HG03175 (cell line): ENCODE measurements at regions not wholly inside any gene's neighbourhood (a gene's known extent, or its start where the extent isn't known, plus 50 kb on each side); places are given as distances from the start of the nearest gene placed in this dataset.

Experiments used
- ATAC-seq: cut with Tn5 transposase; IDR thresholded peaks from one replicate; pipeline ENCODE4 v1.9.1; 2021; ENCODE audit warnings: mild to moderate bottlenecking, moderate library complexity; ENCODE audit not compliant: unreplicated experiment

DNA sequence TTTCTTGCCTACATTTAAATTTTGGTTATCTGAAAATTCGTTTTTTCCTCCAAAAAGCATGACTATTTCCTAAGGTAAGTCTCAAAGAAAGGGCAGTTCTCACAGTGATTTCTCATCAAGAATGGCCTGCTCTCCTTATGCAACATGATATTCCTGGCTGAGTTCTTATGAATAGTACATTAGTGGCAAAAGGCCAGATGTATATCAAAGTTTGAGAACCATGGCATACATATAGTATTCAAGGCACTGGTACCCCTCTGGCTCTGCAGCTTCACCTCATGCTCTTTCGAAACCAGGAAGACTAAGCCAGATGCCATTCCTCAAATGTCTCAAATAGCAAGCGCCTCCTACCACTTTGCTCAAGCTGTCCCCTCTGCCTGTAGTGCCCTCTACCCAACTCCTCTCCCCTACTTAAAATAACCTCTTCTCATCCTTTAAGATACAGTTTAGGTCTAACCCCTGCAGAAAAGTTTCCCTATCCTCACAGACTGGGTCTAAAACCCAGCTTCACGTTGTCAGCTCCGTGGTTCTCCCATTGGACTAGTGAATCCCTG is 280.3 kb downstream of the HACE1 start:
- ATAC-seq = no peak

DNA sequence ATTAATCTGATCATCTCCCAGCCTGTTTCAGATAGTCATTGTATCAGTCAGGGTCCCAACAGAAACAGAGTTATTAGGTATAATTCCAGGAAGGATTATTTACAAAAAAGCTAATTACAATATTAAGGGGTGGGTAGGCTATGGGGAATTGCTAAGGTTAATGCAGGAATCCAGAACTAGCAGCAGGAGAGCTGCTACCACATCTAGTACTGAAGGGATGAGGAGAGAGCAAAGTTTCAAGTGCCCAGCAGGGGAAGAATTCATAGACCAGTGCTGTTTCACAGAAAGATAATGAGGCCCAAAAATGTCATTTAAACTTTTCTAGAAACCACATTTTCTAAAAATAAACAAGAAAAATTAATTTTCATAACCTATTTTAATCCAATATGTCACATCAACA is 284.2 kb downstream of the HACE1 start:
- no peak for ATAC-seq

DNA sequence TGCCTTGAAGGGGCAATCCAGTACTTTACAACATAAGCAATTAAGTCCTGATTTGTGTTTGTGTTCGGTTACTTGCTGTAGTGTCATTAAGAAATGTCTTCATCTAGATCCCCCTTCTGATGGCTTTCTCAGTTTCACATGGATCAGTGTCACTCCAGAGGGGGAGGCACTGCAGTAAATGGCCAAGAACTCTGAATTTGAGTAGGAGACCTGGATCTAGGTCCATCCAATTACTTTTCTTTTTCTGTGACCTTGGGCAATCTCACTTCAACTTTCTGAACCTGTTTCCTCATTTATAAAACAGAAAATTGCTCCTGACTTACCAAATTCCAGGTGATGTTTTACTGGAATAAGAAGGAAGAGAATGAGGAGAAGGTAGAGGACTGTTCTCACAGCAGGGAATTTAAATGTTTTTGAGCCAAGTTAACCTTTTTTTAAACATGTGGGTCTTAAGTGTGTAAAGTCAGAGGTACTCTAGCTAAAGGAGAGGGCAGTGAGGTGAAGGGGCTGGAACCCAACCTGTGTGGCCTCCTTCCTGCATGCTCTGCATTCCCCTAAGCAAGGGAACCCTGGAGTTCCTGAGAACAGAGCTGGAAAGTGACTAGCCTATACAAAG is 285.5 kb downstream of the HACE1 start:
- ATAC-seq = no peak

DNA sequence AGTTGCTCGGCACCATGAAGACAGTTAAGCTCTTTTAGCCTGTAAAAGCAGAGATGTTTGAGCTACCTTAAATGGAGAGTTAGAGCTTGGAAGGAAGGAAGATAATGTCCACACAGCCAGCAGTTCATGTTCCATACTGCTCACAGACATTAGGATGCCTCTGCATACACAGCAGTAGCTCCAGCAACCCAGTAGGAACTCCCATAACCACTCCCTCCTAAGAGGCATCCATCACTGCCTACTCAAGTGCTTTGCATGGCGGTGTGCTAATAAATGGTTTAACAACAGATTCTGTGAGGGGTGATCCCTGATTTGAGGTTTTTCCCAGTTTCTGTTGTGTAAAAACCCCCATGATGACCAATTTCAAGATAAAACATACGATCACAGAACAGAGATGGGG is 286.4 kb downstream of the HACE1 start:
- ATAC-seq = no peak

DNA sequence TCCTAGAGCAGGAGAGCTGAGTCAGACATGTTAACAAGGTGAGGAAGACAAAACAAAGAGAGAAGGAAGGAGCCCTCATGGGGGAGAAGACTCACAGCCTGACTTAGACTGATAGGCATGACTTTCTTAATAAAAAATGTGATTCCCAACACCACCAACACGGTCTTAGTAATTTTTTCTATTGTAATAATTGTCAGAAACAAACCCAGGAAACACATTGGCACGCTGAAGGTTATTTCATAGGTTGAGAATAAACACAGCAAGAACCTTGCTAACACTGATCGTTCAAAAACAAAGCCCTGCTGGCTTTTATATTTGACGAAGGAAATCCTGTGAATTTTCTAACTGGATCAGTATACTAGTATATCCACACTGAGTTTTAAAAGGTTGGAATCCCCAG is 286.8 kb downstream of the HACE1 start:
- no peak for ATAC-seq

DNA sequence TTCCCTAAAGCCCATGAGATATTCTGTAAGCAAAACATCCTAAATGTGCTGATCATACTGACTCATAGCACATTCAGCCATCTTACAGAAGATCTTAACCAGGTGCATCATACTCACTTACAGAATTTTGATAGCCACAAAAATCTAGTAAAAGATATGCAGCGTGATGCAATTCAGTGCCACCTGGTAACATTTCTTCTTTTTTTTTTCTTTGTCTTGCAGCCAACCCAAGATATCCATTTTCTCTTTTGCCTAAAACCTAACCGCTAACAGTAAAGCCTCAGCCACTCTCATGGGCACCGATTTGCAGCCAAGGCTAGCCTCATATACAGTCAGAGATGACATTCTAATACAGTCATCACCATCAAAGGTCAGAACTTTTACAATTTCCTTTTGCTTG is 293.3 kb downstream of the HACE1 start:
- ATAC-seq = no peak

DNA sequence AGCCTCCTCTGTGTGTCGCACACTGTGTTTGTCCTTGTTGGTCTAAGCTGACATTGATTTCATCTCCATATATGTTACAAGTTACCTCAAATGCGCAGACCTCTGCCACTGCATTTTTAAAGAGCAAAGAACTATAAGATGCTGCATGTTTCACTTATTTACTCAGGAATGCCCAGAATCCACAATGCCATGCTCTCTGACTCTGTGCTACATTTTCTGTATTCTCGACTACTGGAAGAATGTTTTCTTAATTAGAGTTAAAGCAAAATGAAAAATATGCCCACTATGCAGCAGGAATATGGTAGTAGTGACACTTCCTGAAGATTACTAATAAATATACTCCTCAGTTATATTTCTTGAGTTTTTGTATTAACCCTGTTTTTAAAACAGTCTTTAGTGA is 296.4 kb downstream of the HACE1 start:
- ATAC-seq = no peak

DNA sequence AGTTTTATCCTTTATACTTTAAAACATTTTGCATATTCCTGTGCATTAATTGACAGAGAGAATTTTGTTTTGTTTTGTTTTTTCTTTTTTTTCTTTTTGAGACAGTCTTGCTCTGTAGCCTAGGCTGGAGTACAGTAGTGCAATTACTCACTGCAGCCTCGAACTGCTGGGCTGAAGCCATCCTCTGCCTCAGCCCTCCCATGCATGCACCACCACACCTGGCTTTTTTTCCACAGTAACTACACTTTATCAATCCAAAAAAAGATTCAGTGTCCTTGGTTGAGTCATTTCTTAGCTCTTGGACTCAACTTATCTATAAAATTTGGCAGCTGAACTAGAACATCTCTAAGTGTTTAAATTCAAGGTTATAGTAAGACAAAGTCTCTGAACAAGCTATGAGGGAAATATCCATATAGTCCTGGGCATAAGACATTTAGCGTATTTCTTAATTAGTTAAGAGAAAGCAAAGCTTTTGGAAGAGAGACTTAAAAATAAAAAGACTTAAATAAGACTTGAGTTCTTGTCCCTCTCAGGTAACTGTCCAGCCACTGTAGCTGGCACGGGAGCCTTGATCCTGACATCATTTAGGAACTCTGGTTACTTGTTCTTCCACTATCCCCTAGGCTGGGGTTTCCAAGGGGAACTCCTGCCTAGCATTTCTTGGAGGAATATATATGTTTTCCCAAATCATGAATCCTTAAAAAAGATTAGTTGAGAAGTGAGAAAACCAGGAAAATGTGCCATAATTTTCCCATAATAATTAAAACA is 300.1 kb downstream of the HACE1 start:
- no peak for ATAC-seq

DNA sequence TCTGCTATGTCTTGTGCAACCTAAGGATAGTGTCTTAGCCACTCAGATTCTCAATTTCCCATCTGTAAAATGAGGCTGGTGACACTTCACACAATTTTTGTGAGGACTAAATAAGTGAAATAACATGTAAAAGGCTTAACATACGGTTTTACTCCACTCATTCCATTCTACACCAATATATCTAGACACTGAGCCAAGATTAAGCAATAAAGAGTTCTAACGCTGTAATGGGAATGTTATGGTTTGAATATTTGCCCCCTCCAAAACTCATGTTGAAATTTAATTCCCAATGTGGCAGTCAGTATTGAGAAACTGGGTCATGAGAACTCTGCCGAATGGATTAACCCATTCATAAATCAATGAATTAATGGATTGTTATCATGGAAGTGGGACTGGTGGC is 301.0 kb downstream of the HACE1 start:
- no peak for ATAC-seq

DNA sequence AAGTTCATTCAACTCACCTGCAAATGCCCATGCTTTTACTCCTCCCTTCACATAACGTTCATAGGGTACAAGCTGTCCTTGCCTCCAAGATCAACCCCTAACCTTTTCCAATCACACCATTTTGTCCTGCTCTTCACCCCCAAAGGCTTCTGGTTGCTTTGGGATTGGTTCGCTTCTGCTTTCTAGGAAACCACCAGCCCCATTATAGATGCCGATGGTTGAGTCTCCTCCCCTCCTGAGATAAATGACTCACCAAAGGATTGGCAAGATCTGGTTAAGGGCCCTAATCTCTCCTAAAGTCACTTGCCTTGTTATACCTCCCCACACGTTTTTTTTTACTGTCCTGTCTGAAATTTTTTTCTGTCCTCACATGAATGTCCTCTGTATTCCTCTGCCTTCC is 311.4 kb downstream of the HACE1 start:
- no peak for ATAC-seq

DNA sequence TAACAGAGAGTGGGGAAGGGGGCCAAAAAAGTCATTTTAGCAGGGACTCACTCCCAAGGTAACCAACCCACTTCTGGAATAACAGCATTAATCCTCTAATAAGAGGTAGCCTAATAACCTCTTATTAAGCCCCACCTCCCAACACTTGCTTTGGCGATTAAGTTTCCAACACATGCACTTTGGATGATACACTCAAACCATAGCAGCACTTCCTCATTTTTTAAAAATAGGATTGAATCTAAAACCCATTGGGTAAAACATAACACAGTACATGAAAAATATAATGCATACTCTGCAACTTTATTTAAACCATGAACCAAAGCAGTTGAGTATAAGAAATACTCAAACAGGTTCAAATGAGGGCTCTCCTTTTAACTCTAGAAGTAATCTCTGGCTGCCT is 318.3 kb downstream of the HACE1 start:
- no peak for ATAC-seq

DNA sequence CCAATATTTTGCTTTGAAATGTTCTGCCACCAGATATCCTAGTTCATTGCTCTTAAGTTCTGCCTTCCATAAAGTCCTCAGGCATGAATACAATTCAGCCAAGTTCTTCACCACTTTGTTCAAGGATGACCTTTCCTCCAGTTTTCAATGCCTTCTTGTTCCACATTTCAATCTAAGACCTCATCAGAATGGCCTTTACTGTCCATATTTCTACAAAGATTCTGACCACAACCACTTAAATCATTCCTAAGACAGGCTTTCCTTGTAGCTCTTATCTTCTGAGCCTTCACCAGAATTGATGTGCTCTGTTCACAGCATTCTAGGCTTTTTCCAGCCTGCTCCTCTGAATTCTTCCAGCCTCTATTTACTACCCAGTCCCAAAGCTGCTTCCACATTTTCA is 319.0 kb downstream of the HACE1 start:
- no peak for ATAC-seq

DNA sequence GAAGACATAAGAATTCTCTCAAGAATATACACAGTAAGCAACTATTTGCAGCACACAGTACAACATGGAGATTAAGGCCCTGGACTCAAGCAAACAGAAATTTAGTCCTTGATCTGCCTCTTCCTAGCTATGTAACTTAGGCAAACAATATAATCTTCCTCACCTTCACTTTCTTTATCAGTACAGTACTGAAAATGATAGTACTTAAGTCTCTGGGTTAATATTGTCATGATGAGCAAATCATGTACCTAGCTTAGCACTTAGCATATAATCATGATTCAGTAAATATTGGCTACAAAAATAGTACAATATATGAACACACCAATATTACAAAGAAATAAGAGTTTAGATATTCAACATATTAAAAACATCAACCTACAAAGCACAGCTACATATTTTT is 320.5 kb downstream of the HACE1 start:
- no peak for ATAC-seq

DNA sequence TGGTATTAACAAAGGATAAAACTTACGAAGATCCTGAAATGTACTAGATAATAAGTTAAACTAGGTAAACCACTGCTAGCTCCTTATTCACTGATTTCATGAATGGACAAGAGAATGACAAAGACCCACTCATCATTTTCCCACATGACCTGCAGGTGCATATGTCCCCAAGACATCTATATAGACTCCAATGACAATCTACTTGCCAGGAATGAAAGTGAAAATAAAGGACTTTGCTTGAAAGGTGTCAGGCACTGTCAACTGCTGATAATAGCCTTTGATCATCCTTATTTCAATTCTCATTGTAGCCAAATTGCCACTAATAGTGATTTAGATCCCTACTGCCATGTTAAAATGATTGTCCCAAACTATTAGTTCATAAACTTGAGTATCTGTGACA is 321.8 kb downstream of the HACE1 start:
- ATAC-seq = no peak

DNA sequence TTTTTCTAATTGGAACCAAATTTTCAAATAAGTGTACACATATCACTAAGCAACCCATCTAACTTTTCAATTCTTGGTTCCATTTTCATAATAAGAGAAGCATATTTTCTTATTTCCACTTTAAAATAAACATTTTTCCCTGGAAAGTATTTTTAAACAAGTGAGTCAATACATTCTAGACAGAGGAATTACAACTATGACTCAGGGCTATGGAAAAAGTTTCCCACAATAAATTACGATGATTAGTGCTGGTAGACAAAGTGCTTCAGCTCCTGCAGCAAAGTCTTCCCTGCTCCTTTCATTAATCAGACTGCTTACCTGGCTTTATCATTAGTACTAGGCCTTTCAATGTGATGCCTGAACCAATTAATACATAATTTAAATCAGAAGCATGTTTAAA is 322.5 kb downstream of the HACE1 start:
- ATAC-seq = no peak

DNA sequence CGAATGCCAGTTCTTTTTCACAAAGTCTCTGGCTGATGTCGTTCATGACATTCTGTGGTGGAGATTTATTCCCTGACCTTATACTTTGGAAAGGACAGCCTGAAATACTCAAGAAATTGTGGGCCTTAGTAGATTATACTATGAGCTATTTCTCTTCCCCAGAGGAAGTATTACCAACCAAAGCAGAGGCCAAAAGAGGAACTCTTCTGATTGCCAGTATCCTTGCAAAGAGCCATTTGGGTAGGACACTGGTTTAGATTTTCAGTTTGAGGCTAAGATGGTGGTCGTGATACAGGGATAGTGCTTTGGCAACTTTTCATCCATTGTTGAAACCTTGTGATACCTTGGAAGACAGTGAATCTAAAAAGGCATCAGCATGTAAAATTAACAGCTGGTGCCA is 327.3 kb downstream of the HACE1 start:
- no peak for ATAC-seq

DNA sequence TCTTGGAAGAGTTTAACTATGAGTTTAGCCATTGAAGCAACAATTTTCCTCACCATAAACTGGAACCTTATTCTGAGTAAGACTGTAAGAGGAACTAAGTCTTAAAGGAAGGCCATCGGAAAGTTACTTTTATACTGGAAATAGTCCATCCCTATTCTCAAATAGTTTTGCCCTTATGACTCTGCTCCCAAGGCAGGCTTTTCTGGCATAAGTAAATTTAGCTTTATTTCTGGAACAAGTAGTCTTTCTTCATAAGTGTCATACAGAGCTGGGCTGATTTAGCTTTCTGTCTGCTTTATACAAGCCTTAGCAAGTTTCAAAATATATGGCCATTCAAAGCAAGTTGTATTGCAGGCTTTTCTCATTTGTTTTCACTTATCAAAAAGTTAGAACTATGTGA is 328.1 kb downstream of the HACE1 start:
- ATAC-seq = no peak

DNA sequence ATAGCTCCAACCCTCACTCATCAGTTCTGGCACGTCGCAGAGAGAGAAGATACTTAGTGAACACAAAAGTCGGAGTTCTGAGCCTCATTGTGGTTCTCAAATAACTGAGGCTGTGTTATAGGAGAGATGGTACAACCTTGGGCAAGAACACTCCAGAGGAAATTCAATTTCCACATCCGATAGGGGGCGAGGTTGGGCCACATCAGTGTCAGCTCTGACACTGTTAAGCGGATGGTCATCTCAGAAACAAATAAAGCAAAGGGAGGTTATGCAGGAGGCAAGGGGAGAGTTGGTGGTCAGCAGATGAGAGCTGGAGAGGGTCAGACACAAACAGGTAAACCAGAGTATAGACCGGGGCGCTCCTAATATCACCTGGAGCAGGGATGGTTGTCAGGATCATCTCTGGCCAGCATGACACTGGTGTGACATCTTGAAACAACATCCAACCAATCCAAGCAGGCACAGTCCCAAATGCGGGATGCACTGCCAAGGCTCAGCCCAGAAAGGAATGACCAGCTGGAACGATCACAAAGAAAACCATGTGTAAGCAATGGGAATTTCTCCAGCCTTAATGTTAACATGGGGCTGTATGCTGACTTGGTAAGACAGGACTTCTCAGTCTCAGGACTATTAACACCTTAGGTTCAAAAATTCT is 331.8 kb downstream of the HACE1 start:
- ATAC-seq = no peak

DNA sequence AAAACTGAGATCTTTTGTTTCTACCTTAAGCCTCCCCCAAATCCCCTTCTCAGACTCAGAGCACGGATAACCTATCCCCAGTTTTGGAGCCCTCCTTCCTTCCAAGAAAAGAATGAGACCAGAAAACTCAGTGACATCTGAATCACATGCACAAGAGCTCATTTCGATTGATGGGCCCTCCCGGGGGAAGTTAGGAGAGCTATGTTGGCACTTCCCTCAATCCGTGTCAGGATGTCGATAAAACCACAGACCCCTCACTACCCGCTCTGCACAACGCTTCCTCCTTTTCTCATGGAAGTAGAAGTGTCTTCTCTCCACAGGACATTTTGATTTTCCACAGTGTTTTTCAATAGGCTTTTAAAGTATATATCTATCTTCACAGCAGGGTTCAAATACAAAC is 332.4 kb downstream of the HACE1 start:
- no peak for ATAC-seq

DNA sequence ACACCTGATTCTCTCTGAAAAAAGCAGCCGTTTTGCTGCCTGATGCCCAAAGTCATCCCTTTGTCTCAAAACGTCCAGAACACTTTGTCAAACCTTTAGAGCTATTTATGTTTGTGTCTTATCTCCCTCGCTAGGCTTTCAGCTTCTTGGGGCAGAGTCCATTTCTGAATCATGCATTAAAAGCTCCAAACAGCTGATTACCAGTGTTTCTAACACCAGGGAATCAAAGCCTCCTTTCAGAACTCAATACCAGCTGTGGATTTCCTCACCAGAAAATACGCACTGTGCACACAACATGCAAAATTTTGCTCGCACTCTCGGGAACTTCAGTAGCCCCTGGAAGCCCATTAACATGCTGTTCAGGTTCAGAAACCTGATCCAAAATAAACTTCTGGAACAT is 333.3 kb downstream of the HACE1 start:
- ATAC-seq = no peak

DNA sequence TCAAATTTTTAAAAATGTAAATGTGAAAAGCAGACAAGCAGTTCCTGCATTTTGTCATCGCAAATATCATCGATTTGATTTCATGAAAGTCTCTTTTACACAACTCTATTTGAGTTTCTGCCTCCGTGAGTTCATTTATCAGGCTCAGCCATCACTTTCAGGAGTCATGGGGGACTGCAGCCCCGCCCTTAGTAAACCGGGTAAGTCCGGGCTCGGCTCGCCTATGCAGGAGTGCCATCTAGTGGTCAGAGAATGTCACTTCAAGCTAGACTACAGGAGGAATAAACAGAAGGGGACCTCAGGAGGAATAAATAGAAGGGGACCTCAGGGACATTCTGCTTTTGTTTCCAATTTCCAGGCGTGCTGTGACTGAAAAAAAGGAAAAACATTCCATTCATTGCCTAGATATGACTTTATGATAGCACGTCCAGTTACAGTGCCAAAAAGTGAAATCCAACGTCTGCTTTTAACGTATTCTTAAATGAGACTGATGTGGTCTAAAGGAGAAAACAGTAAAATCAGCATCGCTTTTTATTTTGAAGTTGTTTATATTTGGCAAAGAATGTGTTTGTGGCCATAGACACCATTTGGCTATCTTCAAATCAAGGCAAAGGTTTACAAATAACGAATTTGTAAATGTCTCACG is 333.9 kb downstream of the HACE1 start:
- ATAC-seq = peak; percentile 97

DNA sequence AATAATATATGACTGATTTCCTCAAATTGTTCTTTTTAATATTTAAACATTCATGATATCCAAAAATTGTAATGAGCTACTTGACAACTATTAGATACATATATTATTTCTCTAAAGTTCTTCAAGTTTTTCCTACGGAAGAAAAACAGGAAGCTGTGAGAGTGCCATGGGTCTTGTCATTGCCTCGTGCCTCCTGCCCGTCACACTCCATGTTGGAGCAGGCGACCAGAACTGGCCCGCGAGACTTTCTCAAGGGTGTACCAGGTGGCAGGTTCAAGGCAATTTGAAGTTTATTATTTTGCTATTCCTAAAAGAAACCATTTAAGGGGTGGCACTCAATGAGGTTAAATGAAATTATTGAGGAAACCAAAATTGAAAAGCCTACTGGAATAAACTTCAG is 337.2 kb downstream of the HACE1 start:
- ATAC-seq = no peak
